ENCODE measurements at regions not wholly inside any gene's neighbourhood (a gene's known extent, or its start where the extent isn't known, plus 50 kb on each side); places are given as distances from the start of the nearest gene placed in this dataset.

GRCh38 chr6:15908871-15909270 is 220.0 kb upstream of the MYLIP start:
- no peak for TF ChIP-seq POLR2AphosphoS5 (IDR thresholded peaks at IDR 0.05; ENCODE audit: low read depth, low read length)
- no peak for TF ChIP-seq CTCF (IDR thresholded peaks at IDR 0.05)
- no peak for TF ChIP-seq SIN3A (IDR thresholded peaks at IDR 0.05; ENCODE audit: borderline replicate concordance, insufficient read depth, low read depth, low read length)
- no peak for TF ChIP-seq TCF7L2 (IDR thresholded peaks at IDR 0.05; ENCODE audit: low read depth, low read length)

All from Panc1 (cell line).